NCI-H1694 (cell line): ENCODE measurements at regions not wholly inside any gene's neighbourhood (a gene's known extent, or its start where the extent isn't known, plus 50 kb on each side); places are given as distances from the start of the nearest gene placed in this dataset.
A peak's percentile ranks its signal among the peaks of the same experiment; 100 is the strongest.

Experiments
- DNase-seq: peaks from one replicate; lab custom pipeline; 2025; lab: John Stamatoyannopoulos, UW

GRCh38 chr9:85428230-85428629 lies 313.5 kb downstream of the AGTPBP1 start:
- no peak for DNase-seq

- no peak for DNase-seq
Observed at GRCh38 chr9:85427772-85428171, 314.0 kb downstream of the AGTPBP1 start.

GRCh38 chr9:85425153-85425611 lies 316.6 kb downstream of the AGTPBP1 start:
- peak; percentile 47 for DNase-seq

- no peak for DNase-seq
Observed at GRCh38 chr9:85423422-85423821, 318.3 kb downstream of the AGTPBP1 start.

- DNase-seq, result no peak
Observed at GRCh38 chr9:85421641-85422040, 320.1 kb downstream of the AGTPBP1 start.

- no peak for DNase-seq
Observed at GRCh38 chr9:85420750-85421149, 321.0 kb downstream of the AGTPBP1 start.

GRCh38 chr9:85417674-85418073 lies 324.1 kb downstream of the AGTPBP1 start:
- DNase-seq, result no peak

- DNase-seq, result no peak
Observed at GRCh38 chr9:85416715-85417114, 325.0 kb downstream of the AGTPBP1 start.

- DNase-seq, result no peak
Observed at GRCh38 chr9:85414390-85414789, 327.4 kb downstream of the AGTPBP1 start.

- no peak for DNase-seq
Observed at GRCh38 chr9:85408494-85408893, 333.3 kb downstream of the AGTPBP1 start.

- no peak for DNase-seq
Observed at GRCh38 chr9:85405566-85405950, 336.2 kb downstream of the AGTPBP1 start.

GRCh38 chr9:85404911-85405565 lies 336.7 kb downstream of the AGTPBP1 start:
- no peak for DNase-seq

- DNase-seq, result no peak
Observed at GRCh38 chr9:85402551-85402950, 339.2 kb downstream of the AGTPBP1 start.

GRCh38 chr9:85401998-85402397 lies 339.8 kb downstream of the AGTPBP1 start:
- no peak for DNase-seq

- DNase-seq, result no peak
Observed at GRCh38 chr9:85397005-85397404, 344.7 kb downstream of the AGTPBP1 start.

- DNase-seq, result no peak
Observed at GRCh38 chr9:85392260-85392659, 349.5 kb downstream of the AGTPBP1 start.

GRCh38 chr9:85377731-85378289 lies 363.9 kb downstream of the AGTPBP1 start:
- peak; percentile 41 for DNase-seq

GRCh38 chr9:85368781-85369180 lies 373.0 kb downstream of the AGTPBP1 start:
- DNase-seq, result no peak

- no peak for DNase-seq
Observed at GRCh38 chr9:85359161-85359560, 382.6 kb downstream of the AGTPBP1 start.

- no peak for DNase-seq
Observed at GRCh38 chr9:85349046-85349445, 392.7 kb downstream of the AGTPBP1 start.

GRCh38 chr9:85347541-85347940 lies 394.2 kb downstream of the AGTPBP1 start:
- DNase-seq, result no peak

GRCh38 chr9:85344901-85345300 lies 396.9 kb downstream of the AGTPBP1 start:
- DNase-seq, result no peak

GRCh38 chr9:85339338-85339737 lies 402.4 kb downstream of the AGTPBP1 start:
- DNase-seq, result no peak

- no peak for DNase-seq
Observed at GRCh38 chr9:85334228-85334627, 407.5 kb downstream of the AGTPBP1 start.
